IPS DF 19.7 (cell line): ENCODE measurements at regions not wholly inside any gene's neighbourhood (a gene's known extent, or its start where the extent isn't known, plus 50 kb on each side); places are given as distances from the start of the nearest gene placed in this dataset.
"Not testable (repeated sequence)": the region's sequence is repeated elsewhere in the genome, so short reads cannot be mapped to it uniquely, and the experiment has no call there.

Source experiments
- DNase-seq: peaks from one replicate; pipeline ENCODE4 v3.0.0-alpha.2; 2013; ENCODE audit warnings: low read depth, low spot score

GRCh38 chr2:57493966-57494365, 552.6 kb upstream of the VRK2 start:
- not testable (repeated sequence) for DNase-seq

- DNase-seq = no peak
Measured at GRCh38 chr2:57497489-57498096, 549.0 kb upstream of the VRK2 start.

GRCh38 chr2:57504787-57505186, 541.8 kb upstream of the VRK2 start:
- no peak for DNase-seq

DNA sequence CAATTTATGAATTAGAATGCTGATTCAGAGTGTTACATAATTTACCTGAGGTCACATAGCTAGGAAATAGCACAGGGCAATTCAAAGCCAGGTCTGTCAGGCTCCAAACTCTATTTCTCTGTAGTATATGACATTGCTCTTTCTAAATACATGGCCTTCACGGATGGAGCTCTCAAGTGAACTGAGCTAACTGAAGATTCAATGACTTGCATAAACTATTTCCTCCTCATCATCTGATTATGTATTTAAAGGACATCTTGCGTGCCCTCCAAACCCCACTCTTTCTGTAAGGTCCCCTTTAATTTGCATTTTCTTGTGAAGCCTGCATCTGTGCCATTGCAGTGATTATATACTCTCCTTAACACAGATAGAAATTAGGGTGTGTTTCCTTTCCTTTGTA, 537.4 kb upstream of the VRK2 start:
- DNase-seq = no peak

DNA sequence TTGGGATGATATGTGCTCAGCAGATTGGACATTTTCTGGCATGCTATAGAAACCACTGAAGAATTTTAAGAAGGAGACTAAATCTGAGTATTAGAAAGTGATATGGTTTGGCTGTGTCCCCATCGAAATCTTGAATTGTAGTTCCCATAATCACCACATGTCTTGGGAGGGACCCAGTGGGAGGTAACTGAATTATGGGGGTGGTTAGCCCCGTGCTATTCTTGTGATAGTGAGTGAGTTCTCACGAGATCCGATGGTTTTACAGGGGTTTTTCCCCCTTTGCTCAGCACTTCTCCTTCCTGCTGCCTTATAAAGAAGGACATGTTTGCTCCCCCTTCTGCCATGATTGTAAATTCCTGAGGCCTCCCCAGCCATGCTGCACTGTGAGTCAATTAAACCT, 535.9 kb upstream of the VRK2 start:
- no peak for DNase-seq

DNA sequence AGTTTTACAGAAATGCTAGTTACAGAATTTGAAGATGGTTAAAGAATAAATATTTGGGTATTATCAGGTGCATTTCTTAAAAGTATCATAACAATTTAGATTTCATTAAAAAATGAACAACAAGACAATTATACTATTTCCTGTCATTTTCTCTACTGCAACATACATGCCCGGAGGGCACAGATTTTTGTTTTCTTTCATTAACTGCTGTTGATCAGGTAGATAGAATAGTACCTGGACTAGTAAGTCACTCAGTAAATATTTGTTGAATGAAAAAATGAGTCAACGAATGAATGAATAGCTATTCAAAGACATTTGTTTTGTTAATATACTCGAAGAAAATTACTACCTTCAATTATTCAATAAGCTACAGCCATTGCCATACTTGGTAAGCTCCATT, 531.2 kb upstream of the VRK2 start:
- no peak for DNase-seq

DNA sequence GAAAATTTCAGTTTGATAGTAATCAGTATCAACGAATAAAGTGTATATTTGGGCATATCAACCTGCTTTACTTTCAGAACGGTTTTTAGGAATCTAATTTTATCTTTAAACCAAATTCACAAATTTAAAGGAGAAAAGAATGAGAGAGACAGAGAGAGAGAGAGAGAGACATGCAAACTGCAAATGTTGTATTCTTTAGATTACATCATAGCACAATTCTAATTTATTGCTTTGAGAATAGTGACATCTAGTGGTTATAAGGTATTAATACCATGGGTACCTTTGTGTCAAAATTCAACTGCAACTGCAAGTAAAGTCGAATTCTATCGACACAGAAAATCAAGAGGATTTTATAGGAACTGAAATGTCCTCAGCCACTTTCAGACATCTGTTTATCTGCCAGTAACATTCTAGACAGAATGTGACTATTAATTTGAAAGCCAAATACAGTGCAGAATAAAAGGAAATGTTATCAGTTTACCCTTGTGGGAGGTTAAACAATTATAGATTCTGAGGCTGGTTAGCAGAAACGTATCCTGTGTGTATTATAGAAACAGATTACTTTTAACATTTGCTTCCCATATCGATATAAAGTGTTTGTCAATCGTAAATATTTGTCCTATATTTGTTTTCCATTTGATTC, 529.8 kb upstream of the VRK2 start:
- no peak for DNase-seq

- DNase-seq = no peak
Measured at GRCh38 chr2:57523304-57523703, 523.3 kb upstream of the VRK2 start.

GRCh38 chr2:57527685-57528084, 518.9 kb upstream of the VRK2 start:
- DNase-seq = no peak

- DNase-seq = no peak
Measured at GRCh38 chr2:57528499-57528898, 518.1 kb upstream of the VRK2 start.

DNA sequence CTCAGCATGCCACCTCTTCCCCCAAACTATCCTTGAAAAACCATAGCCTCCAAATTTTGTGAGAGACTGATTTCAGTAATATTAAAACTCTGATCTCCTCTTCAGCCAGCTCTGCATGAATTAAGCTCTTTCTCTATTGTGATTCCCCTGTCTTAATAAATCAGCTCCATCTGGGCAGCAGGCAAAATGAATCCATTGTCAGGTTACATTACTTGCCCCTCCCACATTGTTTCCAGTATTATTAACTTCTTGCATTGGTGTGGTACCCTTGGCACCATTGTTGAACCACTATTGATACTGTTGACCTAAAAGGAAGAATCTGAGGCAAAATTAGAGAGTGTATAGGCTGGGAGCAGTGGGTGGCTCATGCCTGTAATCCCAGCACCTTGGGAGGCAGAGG, 512.2 kb upstream of the VRK2 start:
- no peak for DNase-seq

GRCh38 chr2:57536535-57537231, 509.9 kb upstream of the VRK2 start:
- no peak for DNase-seq

DNA sequence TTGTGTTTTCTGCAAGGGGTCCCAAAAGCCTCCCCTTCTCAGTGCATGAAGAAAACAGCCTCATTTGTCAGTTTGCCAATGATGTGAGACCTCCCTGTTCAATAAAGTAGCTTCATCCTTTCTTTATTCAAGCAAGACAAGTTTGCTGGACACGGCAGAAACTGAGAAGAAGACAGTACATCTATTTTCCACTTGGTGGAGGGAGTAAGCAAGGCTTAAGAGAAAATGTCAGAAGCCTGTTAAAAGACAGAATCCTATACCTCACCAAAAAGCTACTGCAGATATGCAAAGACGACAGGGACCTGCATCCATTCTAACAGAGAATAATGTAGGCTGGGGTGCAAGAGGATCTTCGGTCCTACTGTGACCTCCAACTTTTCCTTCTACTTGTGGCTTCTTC, 506.8 kb upstream of the VRK2 start:
- no peak for DNase-seq

DNA sequence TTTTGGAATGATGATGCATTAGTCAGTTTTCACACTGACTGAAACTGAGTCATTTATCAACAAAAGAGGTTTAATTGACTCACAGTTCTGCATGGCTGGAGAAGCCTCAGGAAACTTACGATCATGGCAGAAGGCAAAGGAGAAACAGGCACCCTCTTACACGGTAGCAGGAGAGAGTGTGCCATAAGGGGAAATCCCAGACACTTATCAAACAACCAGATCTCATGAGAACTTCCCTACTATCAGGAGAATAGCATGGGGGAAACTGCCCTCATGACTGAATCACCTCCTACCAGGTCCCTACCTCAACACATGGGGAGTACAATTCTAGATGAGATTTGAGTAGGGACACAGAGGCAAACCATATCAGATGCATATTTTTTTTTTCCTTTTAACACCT, 504.5 kb upstream of the VRK2 start:
- no peak for DNase-seq

GRCh38 chr2:57543211-57543610, 503.4 kb upstream of the VRK2 start:
- no peak for DNase-seq

DNA sequence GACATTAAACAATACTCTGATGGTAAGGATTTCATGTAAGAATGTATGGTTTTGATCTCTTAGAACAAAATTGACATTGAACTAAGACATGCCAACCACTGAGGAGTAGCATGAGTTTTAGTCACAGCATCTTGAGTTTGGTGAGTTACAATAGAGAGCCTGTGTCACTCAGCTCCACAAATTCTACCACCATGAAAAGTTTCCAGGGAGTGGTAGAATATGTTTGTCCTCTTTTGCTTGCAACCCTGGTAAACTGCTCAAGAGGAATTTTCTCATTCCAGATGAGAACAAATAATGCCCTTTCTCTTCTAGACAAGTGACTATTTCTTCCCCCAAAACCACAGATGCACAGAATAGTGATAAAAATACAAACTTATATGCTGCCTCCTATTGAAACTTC, 502.0 kb upstream of the VRK2 start:
- no peak for DNase-seq

- no peak for DNase-seq
Measured at GRCh38 chr2:57546478-57546877, 500.1 kb upstream of the VRK2 start.

GRCh38 chr2:57549642-57550102, 496.9 kb upstream of the VRK2 start:
- no peak for DNase-seq

- DNase-seq = no peak
Measured at GRCh38 chr2:57550912-57551311, 495.7 kb upstream of the VRK2 start.

GRCh38 chr2:57552885-57553284, 493.7 kb upstream of the VRK2 start:
- DNase-seq = no peak

GRCh38 chr2:57554348-57554747, 492.3 kb upstream of the VRK2 start:
- DNase-seq = no peak

DNA sequence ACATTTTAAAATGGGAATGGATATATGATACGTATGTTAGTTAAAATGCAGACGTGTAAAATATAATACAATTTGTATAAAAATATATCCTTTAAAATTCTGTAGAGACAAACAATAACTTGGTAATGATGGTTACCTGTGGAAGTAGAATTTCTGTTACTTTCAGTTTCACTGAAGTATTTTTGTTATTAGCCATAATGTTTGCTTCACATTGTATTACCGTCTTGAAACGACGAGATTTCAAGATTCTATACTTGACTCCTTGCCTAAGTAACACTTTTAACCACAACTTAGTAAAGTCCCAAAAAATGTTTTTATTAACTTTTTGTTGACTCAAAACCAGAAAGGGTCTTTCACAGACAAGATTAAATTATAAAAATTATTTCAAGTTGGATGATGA, 488.3 kb upstream of the VRK2 start:
- no peak for DNase-seq

GRCh38 chr2:57562495-57562894, 484.1 kb upstream of the VRK2 start:
- DNase-seq = no peak
